ENCODE measurements at regions not wholly inside any gene's neighbourhood (a gene's known extent, or its start where the extent isn't known, plus 50 kb on each side); places are given as distances from the start of the nearest gene placed in this dataset.

- TF ChIP-seq CTCF (IDR thresholded peaks at IDR 0.05): no peak
- DNase-seq (ENCODE audit: low spot score) (no peak), ATAC-seq (ENCODE audit: insufficient number of reproducible peaks, low FRiP score, low read depth) (no peak)
- H3K4me3 ChIP-seq: no peak overlapping the region
- H3K36me3 ChIP-seq: no peaks in the 10 kb centered on the region
- no peak overlapping the region for H3K27ac ChIP-seq
- H3K4me1 ChIP-seq (ENCODE audit: control insufficient read depth in 1 of 2, low read depth in 2 of 2): no peaks in the 10 kb centered on the region
- H3K27me3 ChIP-seq (replicated peaks; ENCODE audit: insufficient read depth): no peaks in the 10 kb centered on the region
- H3K9me3 ChIP-seq: no peaks in the 10 kb centered on the region
These were observed 375.9 kb downstream of the RSL24D1 start for GRCh38 chr15:54820811-54821210.

GRCh38 chr15:54820098-54820497 is 376.6 kb downstream of the RSL24D1 start:
- no peak for TF ChIP-seq CTCF (IDR thresholded peaks at IDR 0.05)
- Histone ChIP-seq H3K4me1 (ENCODE audit: control insufficient read depth in 1 of 2, low read depth in 2 of 2) (no peaks in the 10 kb centered on the region), H3K27ac (no peak overlapping the region), H3K36me3 (no peaks in the 10 kb centered on the region), H3K27me3 (replicated peaks; ENCODE audit: insufficient read depth) (no peaks in the 10 kb centered on the region), H3K9me3 (no peaks in the 10 kb centered on the region), H3K4me3 (no peak overlapping the region)
- ATAC-seq (ENCODE audit: insufficient number of reproducible peaks, low FRiP score, low read depth) (no peak), DNase-seq (ENCODE audit: low spot score) (no peak)

GRCh38 chr15:54816401-54816800 is 380.3 kb downstream of the RSL24D1 start:
- Histone ChIP-seq H3K4me1 (ENCODE audit: control insufficient read depth in 1 of 2, low read depth in 2 of 2) (no peaks in the 10 kb centered on the region), H3K36me3 (no peaks in the 10 kb centered on the region), H3K9me3 (peaks cover 5% of the 10 kb centered on the region), H3K27ac (no peak overlapping the region), H3K27me3 (replicated peaks; ENCODE audit: insufficient read depth) (no peaks in the 10 kb centered on the region), H3K4me3 (no peak overlapping the region)
- TF ChIP-seq CTCF (IDR thresholded peaks at IDR 0.05): no peak
- no peak for DNase-seq (ENCODE audit: low spot score)
- no peak for ATAC-seq (ENCODE audit: insufficient number of reproducible peaks, low FRiP score, low read depth)

GRCh38 chr15:54815556-54815955 is 381.2 kb downstream of the RSL24D1 start:
- no peaks in the 10 kb centered on the region for H3K27me3 ChIP-seq (replicated peaks; ENCODE audit: insufficient read depth)
- H3K4me1 ChIP-seq (ENCODE audit: control insufficient read depth in 1 of 2, low read depth in 2 of 2): no peaks in the 10 kb centered on the region
- DNase-seq (ENCODE audit: low spot score) (no peak), ATAC-seq (ENCODE audit: insufficient number of reproducible peaks, low FRiP score, low read depth) (no peak)
- H3K4me3 ChIP-seq: no peak overlapping the region
- no peak for TF ChIP-seq CTCF (IDR thresholded peaks at IDR 0.05)
- no peaks in the 10 kb centered on the region for H3K36me3 ChIP-seq
- peaks cover 5% of the 10 kb centered on the region for H3K9me3 ChIP-seq
- no peak overlapping the region for H3K27ac ChIP-seq

- Histone ChIP-seq H3K36me3 (no peaks in the 10 kb centered on the region), H3K9me3 (peaks cover 5% of the 10 kb centered on the region), H3K4me1 (ENCODE audit: control insufficient read depth in 1 of 2, low read depth in 2 of 2) (peaks cover 0 to 14% of the 10 kb centered on the region in 2 donors), H3K27ac (no peak overlapping the region), H3K27me3 (replicated peaks; ENCODE audit: insufficient read depth) (no peaks in the 10 kb centered on the region), H3K4me3 (no peak overlapping the region)
- ATAC-seq (ENCODE audit: insufficient number of reproducible peaks, low FRiP score, low read depth) (no peak), DNase-seq (ENCODE audit: low spot score) (no peak)
- no peak for TF ChIP-seq CTCF (IDR thresholded peaks at IDR 0.05)
These were observed 384.4 kb downstream of the RSL24D1 start for GRCh38 chr15:54812383-54812782.

Measured in thoracic aorta (tissue), 2 donors.